Stimulated activated CD4-positive, alpha-beta T cell treated with anti-CD3 and anti-CD28 coated beads, Interleukin-1b, Interleukin-23, amount 100 ng/mL, for 48 hours (primary cell): ENCODE measurements at regions not wholly inside any gene's neighbourhood (a gene's known extent, or its start where the extent isn't known, plus 50 kb on each side); places are given as distances from the start of the nearest gene placed in this dataset.

ENCODE experiments used
- DNase-seq: peaks from one replicate; pipeline ENCODE4 v3.0.0-alpha.2; 2020

DNA sequence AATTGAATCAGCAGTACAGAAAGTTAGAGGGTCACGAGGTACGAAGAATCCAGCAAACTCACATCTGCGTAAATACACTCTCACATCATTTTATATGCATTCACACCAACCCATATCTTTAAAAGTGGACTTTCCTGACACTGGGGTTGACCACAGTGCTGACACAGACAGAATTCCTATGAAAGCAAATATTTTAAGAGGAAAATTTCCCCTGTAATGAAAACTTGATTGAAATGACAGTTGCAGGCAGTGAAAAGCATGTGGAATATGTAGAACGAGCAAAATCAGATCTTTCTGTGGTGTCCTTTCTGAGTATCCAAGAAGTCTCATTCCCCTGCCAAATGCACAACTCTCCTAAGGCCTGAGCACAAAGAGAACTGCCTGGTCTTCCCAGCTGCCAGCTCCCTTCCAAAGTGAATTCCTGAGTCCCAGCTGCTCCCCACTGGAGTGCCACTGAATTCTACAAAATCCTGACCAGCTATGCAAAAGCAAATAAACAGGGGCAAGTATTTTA is 50.5 kb upstream of the FAM9C start:
- no peak for DNase-seq

DNA sequence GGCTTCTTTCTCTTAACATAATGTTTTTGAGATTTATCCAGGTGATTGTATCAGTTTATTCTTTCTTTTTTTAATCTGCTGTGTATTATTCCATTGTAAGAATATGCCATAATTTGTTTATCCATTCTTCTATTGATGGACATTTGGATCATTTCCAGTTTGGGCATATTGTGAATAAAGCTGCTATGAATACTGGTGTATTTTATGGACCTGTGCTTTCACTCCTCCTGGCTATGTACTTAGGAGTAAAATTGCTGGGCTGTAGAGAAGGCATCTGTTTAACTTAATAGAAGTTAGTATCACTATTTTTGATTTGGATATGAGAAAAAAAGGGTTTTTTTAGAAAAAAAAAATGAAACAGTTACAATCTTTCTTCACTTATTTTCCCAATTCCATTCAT is 50.0 kb upstream of the FAM9C start:
- no peak for DNase-seq
